PC-9 (cell line): ENCODE measurements at regions not wholly inside any gene's neighbourhood (a gene's known extent, or its start where the extent isn't known, plus 50 kb on each side); places are given as distances from the start of the nearest gene placed in this dataset.

Experiments used
- CTCF ChIP-seq: fragments of 200-600 bp; sonication (generic); conservative IDR thresholded peaks from 2 replicates; pipeline ENCODE4 v1.6.1; 2017; ENCODE audit warnings: mixed run types, antibody characterized with exemption, mild to moderate bottlenecking, moderate library complexity
- EZH2 ChIP-seq: fragments of 200-600 bp; sonication (generic); IDR thresholded peaks from 2 replicates; pipeline ENCODE4 v1.8.0; 2017; ENCODE audit warnings: antibody characterized with exemption, low read depth

GRCh38 chr1:234844479-234845031 is 234.6 kb upstream of the IRF2BP2 start:
- TF ChIP-seq CTCF, result no peak
- no peak for TF ChIP-seq EZH2
